ENCODE measurements at regions not wholly inside any gene's neighbourhood (a gene's known extent, or its start where the extent isn't known, plus 50 kb on each side); places are given as distances from the start of the nearest gene placed in this dataset.

- Histone ChIP-seq H3K36me3 (replicated peaks) (no peaks in the 10 kb centered on the region), H3K4me3 (no peak overlapping the region), H3K27me3 (ENCODE audit: low read depth) (peaks cover 4% of the 10 kb centered on the region; the same call in 1 of the 2 replicates), H3K9me3 (no peaks in the 10 kb centered on the region), H3K4me1 (no peaks in the 10 kb centered on the region; the same call in 1 of the 2 replicates)
- in situ Hi-C loops (cut with MboI; ENCODE audit: low sequenced_read_pairs) = no loop called here
- no peak for DNase-seq (ENCODE audit: low spot score in 2 of 2)
Measured at GRCh38 chr12:85550924-85551323, 270.9 kb downstream of the ALX1 start.

- Histone ChIP-seq H3K4me1 (no peaks in the 10 kb centered on the region; the same call in 1 of the 2 replicates), H3K4me3 (no peak overlapping the region), H3K9me3 (no peaks in the 10 kb centered on the region), H3K36me3 (replicated peaks) (no peaks in the 10 kb centered on the region), H3K27me3 (ENCODE audit: low read depth) (no peaks in the 10 kb centered on the region)
- in situ Hi-C loops (cut with MboI; ENCODE audit: low sequenced_read_pairs) = no loop called here
- DNase-seq (ENCODE audit: low spot score in 2 of 2) = peak in 1 of 2 experiments; percentile 6
Measured at GRCh38 chr12:85552461-85552860, 272.4 kb downstream of the ALX1 start.

GRCh38 chr12:85557850-85558249 is 277.8 kb downstream of the ALX1 start:
- Histone ChIP-seq H3K4me3 (no peak overlapping the region), H3K9me3 (no peaks in the 10 kb centered on the region), H3K4me1 (no peaks in the 10 kb centered on the region), H3K36me3 (replicated peaks) (no peaks in the 10 kb centered on the region), H3K27me3 (ENCODE audit: low read depth) (no peaks in the 10 kb centered on the region; the same call in 1 of the 2 replicates)
- in situ Hi-C loops (cut with MboI; ENCODE audit: low sequenced_read_pairs) = no loop called here
- DNase-seq (ENCODE audit: low spot score in 2 of 2) = no peak

- Histone ChIP-seq H3K9me3 (no peaks in the 10 kb centered on the region), H3K4me3 (no peak overlapping the region), H3K27me3 (ENCODE audit: low read depth) (no peaks in the 10 kb centered on the region; the same call in 1 of the 2 replicates), H3K36me3 (replicated peaks) (no peaks in the 10 kb centered on the region), H3K4me1 (no peaks in the 10 kb centered on the region)
- DNase-seq (ENCODE audit: low spot score in 2 of 2) = no peak
- in situ Hi-C loops (cut with MboI; ENCODE audit: low sequenced_read_pairs) = no loop called here
Measured at GRCh38 chr12:85558684-85559083, 277.5 kb downstream of the RASSF9 start.

- H3K27me3 ChIP-seq (ENCODE audit: low read depth) = no peaks in the 10 kb centered on the region; the same call in 1 of the 2 replicates
- no peak overlapping the region for H3K4me3 ChIP-seq
- DNase-seq (ENCODE audit: low spot score in 2 of 2) = no peak
- no peaks in the 10 kb centered on the region for H3K9me3 ChIP-seq
- in situ Hi-C loops (cut with MboI; ENCODE audit: low sequenced_read_pairs) = no loop called here
- no peaks in the 10 kb centered on the region for H3K36me3 ChIP-seq (replicated peaks)
- H3K4me1 ChIP-seq = no peaks in the 10 kb centered on the region
Measured at GRCh38 chr12:85559127-85559526, 277.1 kb downstream of the RASSF9 start.

- Histone ChIP-seq H3K27me3 (ENCODE audit: low read depth) (no peaks in the 10 kb centered on the region; the same call in 1 of the 2 replicates), H3K9me3 (no peaks in the 10 kb centered on the region), H3K4me1 (no peaks in the 10 kb centered on the region), H3K4me3 (no peak overlapping the region), H3K36me3 (replicated peaks) (no peaks in the 10 kb centered on the region)
- DNase-seq (ENCODE audit: low spot score in 2 of 2) = no peak
- in situ Hi-C loops (cut with MboI; ENCODE audit: low sequenced_read_pairs) = no loop called here
Measured at GRCh38 chr12:85559536-85559935, 276.7 kb downstream of the RASSF9 start.

GRCh38 chr12:85562765-85563164 is 273.4 kb downstream of the RASSF9 start:
- Histone ChIP-seq H3K4me1 (no peaks in the 10 kb centered on the region), H3K9me3 (no peaks in the 10 kb centered on the region), H3K27me3 (ENCODE audit: low read depth) (peaks cover 5% of the 10 kb centered on the region; the same call in 1 of the 2 replicates), H3K36me3 (replicated peaks) (no peaks in the 10 kb centered on the region), H3K4me3 (no peak overlapping the region)
- in situ Hi-C loops (cut with MboI; ENCODE audit: low sequenced_read_pairs) = no loop called here
- DNase-seq (ENCODE audit: low spot score in 2 of 2) = no peak

GRCh38 chr12:85564786-85565185 is 271.4 kb downstream of the RASSF9 start:
- Histone ChIP-seq H3K27me3 (ENCODE audit: low read depth) (peaks cover 5% of the 10 kb centered on the region; the same call in 1 of the 2 replicates), H3K4me1 (no peaks in the 10 kb centered on the region)

GRCh38 chr12:85568395-85569103 is 267.7 kb downstream of the RASSF9 start:
- in situ Hi-C loops (cut with MboI; ENCODE audit: low sequenced_read_pairs) = no loop called here
- Histone ChIP-seq H3K4me3 (no peak overlapping the region), H3K27me3 (ENCODE audit: low read depth) (peaks cover 9% of the 10 kb centered on the region), H3K36me3 (replicated peaks) (no peaks in the 10 kb centered on the region), H3K4me1 (no peaks in the 10 kb centered on the region), H3K9me3 (no peaks in the 10 kb centered on the region)
- DNase-seq (ENCODE audit: low spot score in 2 of 2) = no peak

More at GRCh38 chr12:85564786-85565185, 271.4 kb downstream of the RASSF9 start:
- no peaks in the 10 kb centered on the region for H3K36me3 ChIP-seq (replicated peaks)
- no peak for DNase-seq (ENCODE audit: low spot score in 2 of 2)
- in situ Hi-C loops (cut with MboI; ENCODE audit: low sequenced_read_pairs) = no loop called here
- H3K4me3 ChIP-seq = no peak overlapping the region
- no peaks in the 10 kb centered on the region for H3K9me3 ChIP-seq

GRCh38 chr12:85569261-85569660 is 266.9 kb downstream of the RASSF9 start:
- DNase-seq (ENCODE audit: low spot score in 2 of 2) = no peak
- H3K4me3 ChIP-seq = no peak overlapping the region
- no peaks in the 10 kb centered on the region for H3K9me3 ChIP-seq
- H3K27me3 ChIP-seq (ENCODE audit: low read depth) = peaks cover 9% of the 10 kb centered on the region
- in situ Hi-C loops (cut with MboI; ENCODE audit: low sequenced_read_pairs) = no loop called here
- no peaks in the 10 kb centered on the region for H3K4me1 ChIP-seq
- no peaks in the 10 kb centered on the region for H3K36me3 ChIP-seq (replicated peaks)

- H3K4me1 ChIP-seq = no peaks in the 10 kb centered on the region
- H3K36me3 ChIP-seq (replicated peaks) = no peaks in the 10 kb centered on the region
- no peaks in the 10 kb centered on the region for H3K9me3 ChIP-seq
- no peak for DNase-seq (ENCODE audit: low spot score in 2 of 2)
- in situ Hi-C loops (cut with MboI; ENCODE audit: low sequenced_read_pairs) = no loop called here
- H3K4me3 ChIP-seq = no peak overlapping the region
- H3K27me3 ChIP-seq (ENCODE audit: low read depth) = peaks cover 5% of the 10 kb centered on the region
Measured at GRCh38 chr12:85572956-85573355, 263.3 kb downstream of the RASSF9 start.

GRCh38 chr12:85573635-85574214 is 262.5 kb downstream of the RASSF9 start:
- Histone ChIP-seq H3K4me3 (no peak overlapping the region), H3K36me3 (replicated peaks) (no peaks in the 10 kb centered on the region), H3K4me1 (no peaks in the 10 kb centered on the region), H3K9me3 (no peaks in the 10 kb centered on the region), H3K27me3 (ENCODE audit: low read depth) (peaks cover 5% of the 10 kb centered on the region)
- no peak for DNase-seq (ENCODE audit: low spot score in 2 of 2)
- in situ Hi-C loops (cut with MboI; ENCODE audit: low sequenced_read_pairs) = no loop called here

- no peaks in the 10 kb centered on the region for H3K36me3 ChIP-seq (replicated peaks)
- no peak for DNase-seq (ENCODE audit: low spot score in 2 of 2)
- H3K4me1 ChIP-seq = no peaks in the 10 kb centered on the region
- no peak overlapping the region for H3K4me3 ChIP-seq
- in situ Hi-C loops (cut with MboI; ENCODE audit: low sequenced_read_pairs) = no loop called here
- peaks cover 5% of the 10 kb centered on the region for H3K27me3 ChIP-seq (ENCODE audit: low read depth)
- no peaks in the 10 kb centered on the region for H3K9me3 ChIP-seq
Measured at GRCh38 chr12:85574291-85574690, 261.9 kb downstream of the RASSF9 start.

All from HAP-1 (cell line).